CD4-positive, alpha-beta T cell treated with Interferon alpha-2 for 1 hour (primary cell): ENCODE measurements at regions not wholly inside any gene's neighbourhood (a gene's known extent, or its start where the extent isn't known, plus 50 kb on each side); places are given as distances from the start of the nearest gene placed in this dataset.

Experiments
- DNase-seq, 2 donors: peaks; one replicate each; pipeline ENCODE4 v3.0.0-alpha.2; 2020 to 2022

DNA sequence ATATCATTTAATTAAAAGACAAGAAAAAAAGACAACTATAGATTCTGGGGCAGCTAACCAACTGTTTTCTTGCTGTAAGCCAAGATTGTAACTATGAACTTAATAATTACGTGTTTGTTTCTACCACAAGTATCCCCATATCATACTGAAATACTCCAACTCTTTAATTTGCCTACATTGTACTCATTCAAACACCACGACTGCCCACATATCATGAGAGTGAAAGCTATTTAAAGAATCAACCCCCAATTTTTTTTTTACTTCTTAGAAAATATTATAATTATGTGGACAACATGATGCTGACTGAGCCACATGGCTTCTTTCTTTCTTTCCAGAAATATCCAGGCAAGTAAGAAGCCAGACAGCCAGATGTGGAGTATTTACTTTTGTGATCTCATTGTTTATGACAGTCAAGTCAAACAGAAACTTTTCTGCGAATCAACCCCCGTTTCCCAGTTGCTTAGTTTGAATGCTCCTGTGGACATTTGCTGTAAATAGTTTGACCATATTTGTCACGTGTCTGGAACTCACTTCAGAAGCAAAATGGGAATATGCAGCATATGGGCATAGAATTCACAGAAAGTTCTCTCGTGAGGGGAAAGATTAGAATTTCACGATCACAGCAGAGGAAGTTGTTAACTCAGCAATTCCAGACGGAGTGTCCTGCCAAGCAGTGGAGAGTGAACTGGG lies 126.8 kb upstream of the PSMD7 start:
- no peak for DNase-seq

DNA sequence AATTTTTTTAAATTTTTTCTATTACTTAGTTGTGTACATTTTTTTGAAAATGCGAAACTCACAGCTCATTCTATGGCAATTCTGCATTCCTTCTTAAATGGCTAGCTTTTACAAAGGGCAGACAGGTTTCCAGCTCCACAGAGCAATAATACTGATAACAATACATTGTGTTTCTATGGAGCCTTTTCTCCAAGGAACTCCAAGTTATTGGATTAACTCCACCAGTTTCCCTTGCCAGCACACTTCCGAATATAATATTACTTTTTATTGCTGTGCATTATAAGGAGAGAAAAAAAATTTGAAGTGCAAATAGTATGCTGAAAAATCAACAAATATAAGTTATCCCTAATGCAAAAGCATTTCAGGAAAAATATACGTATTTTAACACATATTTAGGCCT lies 127.5 kb upstream of the PSMD7 start:
- DNase-seq: no peak

DNA sequence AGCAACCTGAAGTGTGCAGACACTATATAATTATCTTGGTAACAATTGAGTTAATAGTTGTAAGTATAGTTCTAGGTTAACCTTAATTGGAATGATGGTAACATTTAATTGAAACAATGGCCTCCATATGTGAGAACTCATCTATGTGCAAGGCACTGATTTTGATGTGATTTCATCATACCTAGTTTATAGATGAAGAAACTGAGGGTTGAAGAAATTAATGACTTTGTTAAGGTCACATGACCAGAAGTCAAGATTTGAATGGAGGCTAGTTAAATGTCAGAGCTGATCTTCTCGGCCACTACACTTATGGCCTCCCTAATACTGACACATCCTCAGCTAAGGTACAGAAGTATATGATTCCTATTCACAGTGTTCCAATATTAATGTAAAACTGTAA lies 128.2 kb upstream of the PSMD7 start:
- DNase-seq: no peak

DNA sequence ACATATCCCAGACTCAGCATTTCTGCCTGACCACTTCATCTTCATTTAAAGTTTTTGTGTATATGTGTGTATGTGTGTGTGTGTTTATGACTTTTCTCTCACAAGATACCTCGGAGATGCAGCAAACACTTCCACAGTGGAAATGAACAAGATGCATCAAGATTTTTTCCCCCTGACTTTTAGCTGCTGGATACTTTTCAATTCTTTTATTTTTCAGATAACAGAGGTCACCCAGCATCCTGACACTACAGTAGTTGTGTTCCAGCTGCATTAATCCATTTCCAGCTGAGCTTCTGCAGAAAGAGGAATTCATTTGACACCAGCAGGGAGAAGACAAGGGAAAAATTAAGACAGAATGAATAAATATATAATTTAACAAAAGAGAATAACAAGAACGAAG lies 130.2 kb upstream of the PSMD7 start:
- no peak for DNase-seq

DNA sequence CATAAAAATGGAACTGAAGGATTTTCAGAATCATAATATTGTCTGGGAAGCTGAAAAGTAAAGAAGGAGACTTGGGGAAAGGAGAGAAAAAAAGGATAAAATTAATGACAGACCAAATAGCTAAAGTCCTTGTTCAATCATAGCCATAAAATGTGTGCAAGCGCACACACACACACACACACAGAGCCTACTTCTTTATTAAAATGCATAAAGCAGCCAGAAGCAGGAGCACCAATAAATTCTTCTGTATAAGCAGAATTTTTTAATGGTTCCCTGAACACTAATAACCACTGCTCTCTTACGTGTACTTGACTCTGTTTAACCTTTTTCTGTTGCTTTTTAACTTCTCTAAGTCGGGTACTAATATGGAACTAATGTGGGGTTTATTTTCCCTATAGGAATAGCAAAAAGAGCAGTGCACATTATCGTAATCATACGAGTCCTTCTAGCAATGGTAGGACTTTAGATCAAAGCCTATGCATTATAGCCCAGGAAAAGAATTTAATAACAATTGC lies 131.0 kb upstream of the PSMD7 start:
- DNase-seq: no peak

DNA sequence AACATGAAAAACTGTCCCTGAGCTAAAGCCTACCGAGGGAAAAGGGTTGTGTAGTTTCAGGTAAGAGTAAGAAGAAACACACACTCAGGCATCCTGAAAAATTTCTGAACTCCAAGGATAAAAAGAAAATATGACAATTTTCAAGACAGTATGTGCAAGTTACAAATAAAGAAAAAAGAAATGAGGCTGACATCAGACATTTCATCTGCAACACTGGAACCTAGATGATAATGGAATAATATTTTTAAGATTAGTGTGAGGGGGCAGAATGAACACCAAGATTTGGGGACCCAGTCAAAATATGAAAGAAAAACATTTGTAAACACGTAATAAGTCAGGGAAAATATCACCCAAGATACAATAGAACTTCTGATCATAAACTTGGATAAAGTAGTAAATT lies 135.9 kb upstream of the PSMD7 start:
- no peak for DNase-seq

DNA sequence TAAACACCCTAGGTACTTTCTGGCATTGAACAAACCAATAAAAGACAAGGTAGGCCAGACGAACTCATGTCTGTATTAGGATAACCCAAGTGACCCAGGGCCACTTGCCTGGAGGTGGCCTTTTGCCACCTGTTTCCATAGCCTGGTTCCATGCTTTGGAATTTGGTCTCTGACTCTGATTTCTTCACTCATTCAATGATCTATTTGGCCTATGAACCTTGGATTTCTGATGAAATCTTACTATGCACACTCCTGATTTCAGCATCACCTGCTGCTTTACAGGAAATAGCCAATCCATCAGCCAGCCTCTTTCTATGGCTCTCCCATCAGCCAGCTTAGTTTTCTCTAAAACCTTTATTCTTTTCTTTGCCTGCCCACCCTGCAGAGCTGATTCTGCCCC lies 142.8 kb upstream of the PSMD7 start:
- no peak for DNase-seq

DNA sequence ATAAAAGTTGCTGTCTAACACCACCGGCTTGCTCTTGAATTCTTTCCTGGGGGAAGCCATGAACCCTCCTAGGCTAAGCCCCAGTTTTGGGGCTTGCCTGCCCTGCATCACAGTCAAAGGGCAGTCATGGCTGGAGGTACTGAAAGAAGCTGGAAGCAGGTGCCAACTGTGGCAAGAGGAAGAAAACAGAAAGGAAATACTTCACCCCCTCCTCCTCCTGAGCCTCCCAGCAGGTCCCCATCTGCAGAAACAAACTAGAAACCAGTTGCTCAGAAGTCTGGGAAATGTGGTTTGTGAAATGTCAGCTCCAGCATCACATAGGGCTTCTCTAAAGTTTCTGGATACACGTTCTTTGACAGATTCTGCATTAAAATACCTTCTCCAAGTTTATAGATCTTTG lies 150.0 kb upstream of the PSMD7 start:
- DNase-seq: no peak

DNA sequence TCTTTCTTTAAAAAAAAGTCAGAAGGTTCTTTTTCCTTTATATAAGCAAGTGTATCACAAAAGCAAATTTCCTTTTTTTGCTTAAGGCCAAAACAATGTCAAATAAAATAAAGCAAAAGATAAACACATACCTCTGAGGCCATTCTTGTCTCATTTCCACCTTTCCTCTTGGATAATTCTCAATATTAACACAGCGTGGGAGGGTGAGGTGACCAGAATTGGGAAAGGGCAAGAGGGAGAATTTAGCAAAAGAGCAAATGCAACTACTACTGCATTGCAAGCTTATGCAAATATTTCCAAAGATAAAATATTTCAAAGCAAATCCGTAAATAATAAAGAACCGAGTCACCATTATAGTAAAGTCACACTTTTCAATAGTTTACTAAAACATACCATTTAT lies 153.4 kb upstream of the PSMD7 start:
- DNase-seq: no peak

DNA sequence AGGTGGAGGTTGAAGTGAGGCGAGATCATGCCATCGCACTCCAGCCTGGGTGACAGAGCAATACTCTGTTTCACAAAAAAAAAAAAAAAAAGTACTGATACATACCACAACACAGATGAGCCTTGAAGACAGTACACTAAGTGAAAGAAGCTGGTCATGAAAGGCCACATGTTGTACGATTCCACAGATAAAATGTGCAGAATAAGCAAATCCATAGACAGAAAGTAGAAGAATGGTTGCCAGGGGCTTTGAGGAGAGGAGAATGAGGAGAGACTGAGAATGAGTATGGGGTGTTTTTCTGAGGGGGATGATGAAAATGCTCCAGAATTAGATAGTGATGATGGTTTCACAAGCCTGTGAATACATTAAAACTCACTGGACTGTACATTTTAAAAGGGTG lies 155.6 kb upstream of the PSMD7 start:
- no peak for DNase-seq

DNA sequence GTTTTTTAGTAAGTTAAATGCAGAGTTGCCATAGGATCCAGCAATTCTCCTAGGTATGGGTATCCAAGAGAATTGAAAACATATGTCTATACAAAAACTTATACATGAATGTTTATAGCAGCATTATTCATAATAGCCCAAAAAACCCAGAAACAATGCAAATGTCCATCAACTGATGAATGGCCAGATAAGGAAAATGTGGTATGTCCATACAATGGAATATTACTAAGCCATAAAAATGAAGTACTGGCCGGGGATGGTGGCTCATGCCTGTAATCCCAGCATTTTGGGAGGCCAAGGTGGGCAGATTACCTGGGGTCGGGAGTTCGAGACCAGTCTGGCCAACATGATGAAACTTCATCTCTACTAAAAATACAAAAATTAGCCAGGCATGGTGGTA lies 156.1 kb upstream of the PSMD7 start:
- DNase-seq: no peak

DNA sequence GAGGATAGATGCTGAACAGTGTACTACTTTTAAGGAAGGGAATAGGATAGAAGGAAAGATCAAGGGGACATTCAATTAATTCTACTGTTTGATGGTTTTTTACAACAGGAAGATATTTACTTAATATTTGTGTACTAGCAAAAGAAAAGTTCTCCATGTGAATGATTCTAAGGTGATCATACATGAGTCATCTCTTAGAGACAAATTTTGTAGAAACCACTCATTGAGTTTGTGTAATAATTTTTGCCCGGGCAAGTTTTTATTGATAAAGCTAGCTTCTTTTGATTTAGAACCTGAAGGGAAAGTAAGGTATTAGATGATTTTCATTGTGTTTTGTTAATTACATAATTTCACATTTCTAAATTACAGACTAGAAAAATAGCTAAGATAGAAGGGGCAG lies 172.8 kb upstream of the PSMD7 start:
- DNase-seq: no peak

DNA sequence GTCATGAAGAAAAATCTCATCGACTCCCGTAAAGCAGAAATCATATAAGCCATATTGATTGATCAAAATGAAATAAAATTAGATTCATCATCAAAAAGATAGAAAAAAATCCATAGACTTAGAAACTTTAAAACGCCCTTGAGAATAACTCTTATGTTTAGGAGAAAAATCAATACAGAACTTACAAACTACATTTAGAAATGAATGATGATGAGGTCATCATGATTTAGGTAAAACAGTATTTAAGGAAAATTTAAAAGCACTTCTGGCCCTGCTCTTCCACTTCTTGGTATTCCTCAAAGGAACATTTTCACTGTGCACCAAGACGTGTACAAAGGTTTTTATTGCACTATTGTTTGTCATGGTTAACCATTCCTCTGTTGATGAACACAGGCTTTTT lies 173.4 kb upstream of the PSMD7 start:
- DNase-seq: no peak

DNA sequence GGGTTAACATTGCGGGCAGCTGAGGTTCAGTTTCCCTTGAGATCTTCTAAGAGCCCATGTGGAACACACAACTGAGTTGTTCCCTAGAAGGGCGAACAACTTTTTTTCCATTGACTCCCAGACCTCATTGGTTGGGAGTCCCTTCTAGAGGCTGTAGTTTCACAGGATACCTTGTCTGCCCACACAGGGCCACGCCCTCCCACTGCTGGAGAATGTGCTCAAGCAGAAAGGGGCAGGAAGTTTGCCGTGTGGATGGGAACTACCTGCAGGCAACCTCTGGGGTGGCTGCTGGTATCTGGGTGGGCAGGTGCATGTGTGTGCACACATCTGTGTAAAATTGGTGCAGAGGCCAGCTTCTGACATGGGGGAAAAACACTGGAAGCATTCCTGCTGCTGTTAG lies 178.8 kb upstream of the PSMD7 start:
- DNase-seq: no peak

DNA sequence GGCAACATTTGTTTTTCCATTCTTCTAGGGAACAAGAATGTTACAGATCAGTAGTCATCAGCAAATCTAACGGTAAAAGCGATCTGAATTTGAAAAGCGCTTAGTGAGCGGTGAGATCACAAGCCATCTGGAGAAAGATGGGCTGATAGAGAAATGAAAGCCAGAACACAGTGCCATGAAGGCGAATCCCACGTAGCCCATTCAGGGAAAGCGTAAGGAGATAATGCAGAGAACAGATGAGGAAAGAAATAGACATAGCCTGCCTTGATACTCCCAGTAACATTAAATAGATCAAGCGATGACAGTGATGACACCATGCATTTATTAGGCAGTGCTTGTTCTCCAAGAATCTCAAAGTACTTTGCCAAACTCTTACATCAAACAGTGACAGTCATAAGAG lies 183.1 kb upstream of the PSMD7 start:
- DNase-seq: no peak

DNA sequence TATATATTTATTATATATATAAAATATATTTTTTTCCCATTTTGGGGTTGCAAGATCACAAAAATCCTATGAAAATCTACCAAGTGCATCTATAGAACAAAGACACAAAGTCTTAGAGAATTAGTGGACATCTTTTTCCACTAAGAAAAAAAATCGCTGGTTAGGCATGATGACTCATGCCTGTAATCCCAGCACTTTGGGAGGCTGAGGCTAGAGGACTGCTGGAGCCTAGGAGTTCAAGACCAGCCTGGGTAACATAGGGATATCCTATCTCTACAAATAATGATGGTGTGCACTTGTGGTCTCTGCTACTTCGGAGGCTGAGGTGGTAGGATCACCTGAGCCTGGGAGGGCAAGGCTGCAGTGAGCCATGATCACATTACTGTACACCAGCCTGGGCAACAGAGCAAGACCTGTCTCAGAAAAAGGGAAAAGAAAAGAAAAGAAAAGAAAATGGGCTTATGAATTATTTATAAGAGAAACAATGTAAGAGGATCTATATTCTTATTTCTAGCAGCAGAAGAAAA lies 185.1 kb upstream of the PSMD7 start:
- no peak for DNase-seq

DNA sequence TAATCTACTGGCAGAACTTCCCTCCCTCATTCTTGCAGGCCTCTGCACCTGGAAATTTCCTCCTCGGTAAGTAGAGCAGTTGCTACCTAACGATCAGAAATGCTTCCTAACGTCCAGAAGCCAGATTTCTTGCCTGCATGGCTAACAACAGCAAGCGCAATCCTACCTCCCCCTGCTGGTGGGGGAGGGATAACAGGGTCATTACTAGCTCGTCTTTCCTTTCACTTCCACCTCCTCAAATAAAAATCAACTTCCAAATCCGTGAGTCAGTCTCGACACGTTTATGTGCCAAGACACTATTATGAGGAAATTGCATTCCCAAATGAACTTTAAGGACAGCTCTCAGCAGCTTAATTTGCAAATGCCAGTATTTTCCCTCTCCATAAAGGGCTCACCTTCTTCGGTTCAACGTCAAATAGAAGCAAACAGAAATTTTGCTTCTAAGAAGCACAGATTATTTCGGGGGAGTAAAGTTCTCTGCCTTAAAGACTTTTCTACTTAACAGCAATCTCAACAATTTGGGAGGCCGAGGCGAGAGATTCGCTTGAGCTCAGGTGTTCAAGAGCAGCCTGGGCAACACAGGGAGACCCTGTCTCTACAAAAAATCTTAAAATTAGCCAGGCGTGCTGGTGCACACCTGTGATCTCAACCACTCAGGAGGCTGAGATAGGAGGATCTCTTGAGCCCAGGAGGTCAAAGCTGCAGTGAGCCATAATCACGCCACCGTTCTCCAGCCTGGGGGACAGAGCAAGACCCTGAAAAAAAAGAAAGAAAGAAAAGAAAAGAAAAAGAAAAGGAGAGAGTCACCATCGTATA lies 188.6 kb upstream of the PSMD7 start:
- peak in 1 of 2 donors; percentile 11 for DNase-seq

DNA sequence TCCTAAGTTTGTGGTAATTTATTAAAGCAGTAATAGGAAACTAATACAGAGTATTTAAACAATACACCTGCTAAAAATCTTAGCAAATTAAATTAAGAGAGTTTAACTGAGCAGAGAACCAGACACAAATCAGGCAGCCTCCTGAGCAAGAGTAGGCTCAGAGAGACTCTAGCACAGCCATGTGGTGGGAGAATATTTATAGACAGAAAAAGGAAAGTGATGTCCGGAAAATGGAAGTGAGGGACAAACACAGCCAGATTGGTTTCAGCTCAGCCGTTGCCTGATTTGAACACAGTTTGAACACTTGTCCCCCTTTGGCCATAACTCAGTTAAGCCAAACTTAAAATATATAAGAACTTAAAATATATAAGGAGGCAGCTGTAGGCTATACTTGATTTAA lies 192.6 kb upstream of the PSMD7 start:
- DNase-seq: no peak

DNA sequence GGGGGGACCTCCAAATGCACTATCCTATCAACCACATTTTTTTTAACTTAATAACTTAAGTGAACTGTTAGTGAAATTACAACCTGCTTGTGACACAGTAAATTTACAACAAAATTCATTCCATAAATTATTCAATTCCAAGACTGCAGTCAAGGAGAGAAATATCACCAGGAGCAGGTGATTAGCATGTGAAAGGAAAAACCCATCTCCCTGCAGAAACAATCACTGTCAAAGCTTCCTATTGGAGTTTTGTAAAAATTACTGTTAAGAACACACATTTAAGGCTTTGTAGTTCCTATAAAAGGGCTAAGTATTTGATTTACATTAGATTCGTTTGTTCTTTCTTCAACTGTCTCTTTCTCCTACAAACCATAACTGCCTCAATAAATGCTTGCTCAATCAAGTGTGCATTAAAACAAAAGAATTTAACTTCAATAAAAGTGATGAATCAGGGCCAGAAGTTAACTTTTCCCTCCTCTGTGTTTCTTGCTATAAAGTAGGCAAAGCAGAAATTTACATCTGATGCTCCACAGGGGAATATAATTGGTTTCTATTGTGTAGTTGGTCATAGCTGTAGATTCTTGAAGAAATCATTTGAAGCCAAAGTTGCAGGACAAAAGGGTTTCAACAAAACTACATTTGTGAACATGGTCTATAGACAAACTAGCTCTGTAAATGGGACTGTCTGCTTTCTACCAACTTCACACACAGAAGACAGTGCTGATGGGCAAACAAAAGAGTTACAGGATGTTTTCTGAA lies 195.1 kb upstream of the PSMD7 start:
- no peak for DNase-seq

DNA sequence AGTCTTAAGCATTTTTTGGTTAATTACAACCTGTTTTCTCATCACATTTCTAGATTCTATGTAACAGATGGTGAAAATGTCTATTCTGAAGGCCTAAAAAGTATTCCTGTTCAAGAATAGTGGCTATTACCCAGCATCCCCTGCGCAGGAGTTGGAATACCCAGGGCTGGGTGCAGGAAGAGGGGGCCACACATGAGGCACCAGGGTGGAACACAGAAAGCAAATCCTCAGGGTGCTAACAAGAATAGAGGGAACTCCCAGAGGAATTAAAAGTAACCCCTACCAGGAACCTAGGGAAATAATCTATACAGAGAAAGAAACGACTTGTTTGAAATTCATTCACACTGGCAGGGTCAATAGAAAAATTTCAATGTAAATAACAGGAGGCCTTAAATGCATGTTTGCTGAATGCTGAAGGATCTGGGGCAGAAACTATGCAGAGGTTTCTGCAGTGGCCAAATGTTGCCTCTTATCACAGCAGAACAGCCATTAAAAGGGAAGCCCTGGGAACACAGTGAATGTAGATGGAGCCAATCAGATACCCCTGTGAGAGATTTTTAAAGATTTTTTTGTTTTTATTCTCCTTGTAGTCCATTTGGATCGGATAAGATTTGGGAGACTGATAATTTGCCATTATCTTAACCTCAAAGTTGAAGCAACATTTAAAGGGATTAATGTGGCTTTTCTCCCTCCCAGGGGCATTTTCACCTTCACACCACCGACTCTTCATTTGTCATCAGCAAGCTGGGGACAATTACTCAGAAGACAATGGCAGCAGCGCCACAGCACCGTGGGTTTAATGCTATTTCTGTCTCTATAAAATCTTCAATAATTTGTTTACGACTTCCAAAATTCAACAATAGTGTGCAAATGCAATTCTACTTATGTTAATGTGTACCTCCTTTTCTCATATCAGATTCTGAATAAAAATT lies 196.0 kb upstream of the PSMD7 start:
- no peak for DNase-seq

DNA sequence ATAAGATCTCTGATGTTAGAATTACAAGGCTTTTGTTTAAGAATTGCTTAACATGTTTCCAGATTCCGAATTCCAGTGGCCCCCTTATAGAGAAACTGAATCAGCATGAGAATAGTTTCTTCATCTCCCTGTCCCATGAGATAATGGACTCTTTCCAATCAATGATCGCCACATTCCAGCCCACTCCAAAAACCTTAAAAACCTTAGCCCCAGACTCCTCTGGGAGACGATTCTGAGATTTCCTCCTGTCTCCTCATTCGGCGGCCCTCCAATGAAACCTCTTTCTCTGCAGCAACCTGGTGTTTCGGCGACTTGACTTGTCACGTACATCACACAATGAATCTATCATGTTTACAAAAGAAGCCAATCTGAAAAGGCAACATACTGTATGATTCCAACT lies 197.1 kb upstream of the PSMD7 start:
- no peak for DNase-seq

DNA sequence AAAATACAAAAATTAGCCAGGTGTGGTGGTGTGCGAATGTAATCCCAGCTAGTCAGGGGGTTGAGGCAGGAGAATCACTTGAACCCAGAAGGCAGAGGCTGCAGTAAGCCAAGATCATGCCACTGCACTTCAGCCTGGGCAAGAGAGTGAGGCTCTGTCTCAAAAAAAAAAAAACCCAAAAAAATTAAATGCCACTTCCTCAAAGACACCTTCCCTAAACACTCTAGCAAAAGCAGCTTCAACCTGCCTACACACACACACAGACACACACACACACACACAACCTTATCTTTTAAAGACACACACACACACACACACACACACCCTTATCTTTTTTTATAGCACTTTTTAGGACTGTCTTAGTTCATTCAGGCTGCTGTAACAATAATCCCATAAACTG lies 201.7 kb upstream of the PSMD7 start:
- DNase-seq: no peak
